ENCODE measurements at regions not wholly inside any gene's neighbourhood (a gene's known extent, or its start where the extent isn't known, plus 50 kb on each side); places are given as distances from the start of the nearest gene placed in this dataset.

DNA sequence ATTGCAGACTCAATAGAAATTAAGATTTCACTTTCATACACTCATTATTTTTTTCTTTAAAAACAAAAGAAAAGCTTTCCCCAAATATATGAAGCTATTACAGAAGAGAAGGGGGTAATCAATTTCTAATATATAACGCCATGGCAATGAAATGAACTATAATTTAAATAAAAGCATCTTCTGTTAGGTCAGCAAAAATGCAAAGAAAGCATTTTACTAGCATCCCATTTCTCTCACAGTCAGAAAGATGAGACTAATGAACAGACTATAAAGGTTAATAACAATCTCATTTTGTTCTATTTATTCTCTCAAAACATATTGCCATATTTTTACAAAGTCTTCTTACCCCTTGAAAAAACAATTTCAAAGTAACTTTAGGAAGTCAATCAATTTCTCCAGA, 89.0 kb downstream of the TRIML1 start:
- TF ChIP-seq, protein P1, sequence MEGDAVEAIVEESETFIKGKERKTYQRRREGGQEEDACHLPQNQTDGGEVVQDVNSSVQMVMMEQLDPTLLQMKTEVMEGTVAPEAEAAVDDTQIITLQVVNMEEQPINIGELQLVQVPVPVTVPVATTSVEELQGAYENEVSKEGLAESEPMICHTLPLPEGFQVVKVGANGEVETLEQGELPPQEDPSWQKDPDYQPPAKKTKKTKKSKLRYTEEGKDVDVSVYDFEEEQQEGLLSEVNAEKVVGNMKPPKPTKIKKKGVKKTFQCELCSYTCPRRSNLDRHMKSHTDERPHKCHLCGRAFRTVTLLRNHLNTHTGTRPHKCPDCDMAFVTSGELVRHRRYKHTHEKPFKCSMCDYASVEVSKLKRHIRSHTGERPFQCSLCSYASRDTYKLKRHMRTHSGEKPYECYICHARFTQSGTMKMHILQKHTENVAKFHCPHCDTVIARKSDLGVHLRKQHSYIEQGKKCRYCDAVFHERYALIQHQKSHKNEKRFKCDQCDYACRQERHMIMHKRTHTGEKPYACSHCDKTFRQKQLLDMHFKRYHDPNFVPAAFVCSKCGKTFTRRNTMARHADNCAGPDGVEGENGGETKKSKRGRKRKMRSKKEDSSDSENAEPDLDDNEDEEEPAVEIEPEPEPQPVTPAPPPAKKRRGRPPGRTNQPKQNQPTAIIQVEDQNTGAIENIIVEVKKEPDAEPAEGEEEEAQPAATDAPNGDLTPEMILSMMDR (conservative IDR thresholded peaks at IDR 0.05 in 1 of 2, IDR thresholded peaks at IDR 0.05 in 1 of 2; ENCODE audit: low read depth in 1 of 2, low read length in 2 of 2), result no peak
- no peak for TF ChIP-seq EZH2 (IDR thresholded peaks at IDR 0.05; ENCODE audit: low read length, missing control alignments)

All from fibroblast of lung (primary cell).